Cardiac fibroblast (primary cell): ENCODE measurements at regions not wholly inside any gene's neighbourhood (a gene's known extent, or its start where the extent isn't known, plus 50 kb on each side); places are given as distances from the start of the nearest gene placed in this dataset.
"Not testable (repeated sequence)": the region's sequence is repeated elsewhere in the genome, so short reads cannot be mapped to it uniquely, and the experiment has no call there.

Experiments used
- DNase-seq, 2 donors: peaks; one replicate each; pipeline versions ENCODE4 v3.0.0 to v3.0.0-alpha.2; 2010; ENCODE audit warnings: low read depth in 2 of 2
- H3K4me3 ChIP-seq, 2 donors: replicated peaks in 1 of 2; 1 replicate in 1 of 2; 2 replicates in 1 of 2; pipeline ENCODE4 v1.5.1; 2011; ENCODE audit warnings: low read depth in 2 of 2, low read length in 2 of 2, mild to moderate bottlenecking in 2 of 2, moderate library complexity in 1 of 2
- TF ChIP-seq, protein P1 (sequence below): IDR thresholded peaks from one replicate; pipeline ENCODE4 v1.5.1; 2011; ENCODE audit warnings: low read depth, mild to moderate bottlenecking, low read length, inconsistent platforms

DNA sequence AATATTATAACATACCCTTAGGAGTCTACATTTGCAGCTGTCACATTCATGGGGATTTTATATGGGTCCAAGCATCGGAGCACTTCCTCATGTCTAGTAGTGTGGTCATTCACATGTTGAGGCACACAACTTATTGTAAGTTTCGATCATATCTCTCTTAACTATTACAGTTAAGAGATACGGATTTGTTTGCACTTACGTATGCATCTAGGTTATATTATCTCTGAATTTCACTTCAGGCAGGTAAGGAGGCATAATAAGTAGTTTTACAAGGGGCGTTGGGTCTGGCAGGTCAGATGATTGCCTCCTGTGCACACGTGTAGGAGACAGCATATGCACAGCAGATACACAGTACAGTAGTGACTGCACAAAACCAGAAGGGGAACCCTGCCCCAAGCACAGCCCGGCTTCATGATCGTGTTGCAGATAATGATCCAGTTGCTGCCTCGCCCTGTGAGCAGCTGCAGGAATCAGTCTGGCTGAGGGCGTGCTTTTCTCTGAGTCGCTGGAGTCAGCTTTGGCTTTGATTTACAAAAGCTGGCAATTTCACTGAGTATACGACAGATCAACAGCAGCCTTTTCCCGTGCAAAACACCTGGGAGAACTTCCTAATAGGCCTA, 302.9 kb upstream of the GATB start:
- H3K4me3 ChIP-seq: no peak overlapping the region
- TF ChIP-seq, protein P1, sequence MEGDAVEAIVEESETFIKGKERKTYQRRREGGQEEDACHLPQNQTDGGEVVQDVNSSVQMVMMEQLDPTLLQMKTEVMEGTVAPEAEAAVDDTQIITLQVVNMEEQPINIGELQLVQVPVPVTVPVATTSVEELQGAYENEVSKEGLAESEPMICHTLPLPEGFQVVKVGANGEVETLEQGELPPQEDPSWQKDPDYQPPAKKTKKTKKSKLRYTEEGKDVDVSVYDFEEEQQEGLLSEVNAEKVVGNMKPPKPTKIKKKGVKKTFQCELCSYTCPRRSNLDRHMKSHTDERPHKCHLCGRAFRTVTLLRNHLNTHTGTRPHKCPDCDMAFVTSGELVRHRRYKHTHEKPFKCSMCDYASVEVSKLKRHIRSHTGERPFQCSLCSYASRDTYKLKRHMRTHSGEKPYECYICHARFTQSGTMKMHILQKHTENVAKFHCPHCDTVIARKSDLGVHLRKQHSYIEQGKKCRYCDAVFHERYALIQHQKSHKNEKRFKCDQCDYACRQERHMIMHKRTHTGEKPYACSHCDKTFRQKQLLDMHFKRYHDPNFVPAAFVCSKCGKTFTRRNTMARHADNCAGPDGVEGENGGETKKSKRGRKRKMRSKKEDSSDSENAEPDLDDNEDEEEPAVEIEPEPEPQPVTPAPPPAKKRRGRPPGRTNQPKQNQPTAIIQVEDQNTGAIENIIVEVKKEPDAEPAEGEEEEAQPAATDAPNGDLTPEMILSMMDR: no peak
- DNase-seq: no peak

DNA sequence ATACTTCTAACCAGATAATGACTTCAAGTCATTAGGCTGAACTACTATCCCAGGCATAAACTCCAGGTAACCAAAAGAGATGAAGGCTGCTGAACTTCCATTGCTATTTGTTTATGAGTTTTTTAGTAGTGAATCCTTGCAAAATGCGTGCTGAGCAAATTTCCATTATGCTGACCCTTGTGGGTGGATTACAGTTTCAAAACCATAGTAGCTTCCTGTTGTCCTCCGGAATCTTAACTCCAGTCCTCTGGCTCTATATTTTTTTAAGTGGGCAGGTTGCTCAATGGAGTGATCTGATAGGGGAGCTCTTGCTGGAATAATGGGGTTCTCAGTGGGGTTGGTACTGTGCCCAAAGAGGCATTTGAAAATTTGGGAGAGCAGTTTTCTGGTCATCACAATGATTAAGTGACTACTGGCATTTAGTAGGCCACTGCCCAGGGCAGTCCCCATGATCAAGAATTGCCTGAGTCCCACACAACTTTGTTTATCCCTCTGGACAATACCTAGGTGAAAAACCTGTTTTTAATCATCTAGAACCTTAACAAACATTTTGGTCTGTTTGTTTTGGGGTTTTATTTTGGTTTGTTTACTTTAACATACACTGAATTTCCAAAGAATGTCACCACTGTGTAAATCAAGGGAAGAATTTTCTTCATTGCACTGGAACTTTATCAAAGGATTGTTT, 302.3 kb upstream of the GATB start:
- TF ChIP-seq, protein P1: no peak
- no peak for DNase-seq
- no peak overlapping the region for H3K4me3 ChIP-seq

DNA sequence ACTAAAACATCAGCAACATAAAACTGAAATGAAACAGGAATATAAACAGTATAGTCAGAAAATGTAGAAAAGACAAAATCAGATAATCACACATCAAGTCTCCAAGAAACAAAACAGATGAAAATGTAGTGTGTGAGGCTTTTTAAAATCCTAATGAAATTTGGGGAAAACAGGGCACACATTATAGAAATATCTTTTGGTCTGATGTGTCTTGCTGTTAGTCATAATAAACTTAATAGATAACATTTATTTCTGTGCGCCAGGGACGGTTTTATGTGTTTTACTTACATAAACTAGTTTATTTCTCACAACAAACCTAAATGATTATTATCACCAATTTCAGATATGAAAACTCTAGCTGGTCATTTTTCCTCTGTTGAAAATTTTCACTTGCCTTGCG, 293.9 kb upstream of the GATB start:
- no peak overlapping the region for H3K4me3 ChIP-seq
- DNase-seq: no peak
- TF ChIP-seq, protein P1: no peak

DNA sequence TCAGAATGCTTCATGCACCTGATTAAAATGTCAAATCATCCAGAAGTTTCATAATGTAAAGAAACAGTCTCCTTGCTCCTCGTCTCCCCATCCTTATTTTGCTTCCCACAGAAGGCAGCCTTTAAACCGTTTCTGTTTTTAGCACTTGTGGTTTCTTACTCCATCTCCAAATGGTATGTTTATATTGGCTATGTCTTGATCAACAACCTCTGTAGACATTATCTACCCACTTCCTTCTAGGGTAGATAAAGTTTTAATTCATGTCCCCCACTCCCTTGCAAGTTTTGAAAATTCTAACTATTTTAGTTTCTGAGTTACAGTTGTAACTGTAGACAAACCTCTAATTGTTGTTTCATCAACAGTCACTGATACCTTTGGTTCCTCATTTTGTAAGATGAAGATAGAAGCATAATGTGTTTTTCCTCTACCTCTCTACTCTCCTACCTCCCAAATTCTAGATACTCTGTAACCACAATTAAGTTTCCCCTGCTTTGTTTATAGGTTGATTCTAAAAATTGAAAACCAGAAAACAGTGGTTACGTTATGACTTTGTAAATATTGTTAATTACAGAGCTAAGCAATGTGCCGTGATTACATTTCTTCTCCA, 291.7 kb upstream of the GATB start:
- H3K4me3 ChIP-seq: no peak overlapping the region
- TF ChIP-seq, protein P1: no peak
- peak; percentile 6 to 14 for DNase-seq

DNA sequence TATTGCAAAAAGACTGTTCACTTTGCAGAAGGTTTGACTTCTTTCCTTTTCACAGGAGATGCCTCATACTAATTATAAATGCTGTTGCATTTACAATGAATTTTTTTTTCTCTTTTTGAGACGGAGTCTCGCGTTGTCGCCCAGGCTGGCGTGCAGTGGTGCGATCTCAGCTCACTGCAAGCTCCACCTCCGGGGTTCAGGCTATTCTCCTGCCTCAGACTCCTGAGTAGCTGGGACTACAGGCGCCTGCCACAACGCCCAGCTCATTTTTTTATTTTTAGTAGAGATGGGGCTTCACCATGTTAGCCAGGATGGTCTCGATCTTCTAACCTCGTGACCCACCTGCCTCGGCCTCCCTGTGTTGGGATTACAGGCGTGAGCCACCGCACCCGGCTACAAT, 290.5 kb upstream of the GATB start:
- H3K4me3 ChIP-seq, DNase-seq: not testable (repeated sequence)

DNA sequence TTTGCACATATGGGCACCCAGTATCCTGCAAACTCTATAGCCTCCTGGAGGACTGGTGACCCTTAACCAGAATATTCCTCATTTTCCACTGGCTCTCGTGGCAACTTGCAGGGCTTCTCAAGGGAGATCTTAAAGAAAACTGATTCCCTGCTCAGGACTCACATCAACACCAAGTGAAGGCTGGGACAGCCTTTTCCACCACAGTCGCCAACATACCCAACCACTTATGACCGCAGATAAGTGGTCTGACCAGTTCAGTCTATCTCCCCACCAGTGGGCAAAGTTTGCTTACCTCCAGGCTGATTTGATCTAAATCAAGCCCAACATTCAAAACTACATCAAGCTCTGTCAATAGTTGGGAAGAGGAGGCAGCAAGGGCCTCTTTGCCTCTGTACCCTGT, 289.3 kb upstream of the GATB start:
- no peak for DNase-seq
- TF ChIP-seq, protein P1: no peak
- H3K4me3 ChIP-seq: no peak overlapping the region

DNA sequence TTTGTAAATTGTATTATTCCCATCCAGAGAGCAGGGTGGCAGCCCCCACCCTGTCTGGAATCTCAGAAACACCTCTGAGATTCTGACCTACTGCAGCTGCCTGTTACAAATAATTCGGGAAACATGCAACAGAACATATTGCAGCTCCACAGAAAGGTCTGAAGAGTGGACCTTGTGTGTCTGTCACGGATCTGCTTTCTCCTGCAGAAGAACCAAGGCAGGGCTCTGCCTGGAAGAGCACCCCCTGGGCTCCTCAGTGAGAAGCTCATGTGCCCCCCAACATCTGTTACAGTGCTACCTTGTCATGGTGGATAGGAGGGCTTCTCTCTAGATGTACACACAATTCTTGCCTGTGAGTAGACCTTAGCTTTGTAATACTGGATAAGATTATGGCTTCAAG, 286.6 kb upstream of the GATB start:
- H3K4me3 ChIP-seq: no peak overlapping the region
- TF ChIP-seq, protein P1: no peak
- DNase-seq: no peak
